ENCODE measurements at regions not wholly inside any gene's neighbourhood (a gene's known extent, or its start where the extent isn't known, plus 50 kb on each side); places are given as distances from the start of the nearest gene placed in this dataset.

DNA sequence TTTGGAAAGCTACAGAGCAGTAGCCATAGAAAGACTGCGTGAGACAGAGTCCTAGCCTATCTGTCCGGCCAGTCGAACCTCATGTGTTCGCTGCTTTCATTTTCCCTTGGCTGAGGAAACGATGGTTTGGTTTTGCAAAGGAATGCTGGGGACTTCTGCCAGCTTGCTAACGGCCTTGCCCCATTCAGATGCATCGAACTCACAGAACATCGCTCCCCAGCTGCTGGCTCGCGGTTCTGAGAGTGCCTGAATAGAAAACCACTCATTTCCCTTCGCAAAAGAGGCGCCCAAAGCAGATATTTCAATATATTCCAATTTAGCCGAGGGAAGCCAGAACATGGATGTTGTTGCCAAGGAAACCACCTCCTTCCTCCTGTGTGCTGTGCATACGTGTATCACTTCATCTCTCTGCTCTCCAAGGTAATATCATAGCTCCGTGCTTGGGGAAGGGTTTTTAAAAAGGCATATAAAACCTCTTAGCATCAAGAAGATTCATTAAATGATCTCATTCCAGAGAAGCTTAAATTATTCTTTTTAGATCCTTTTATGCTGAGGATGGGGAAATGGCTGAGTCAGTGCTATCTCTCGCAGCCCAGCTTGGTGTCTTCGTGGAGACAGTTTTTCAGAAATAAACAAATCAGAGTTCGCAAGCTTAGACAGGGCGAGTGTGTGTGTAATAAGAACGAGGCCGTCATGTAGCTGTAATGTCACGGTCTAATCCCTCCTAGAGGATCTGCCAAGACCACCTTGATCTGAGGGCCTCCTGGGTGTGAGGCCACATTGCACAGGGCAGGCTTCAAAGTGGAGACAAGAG lies 215.2 kb downstream of the RPS24 start:
- DNase-seq (ENCODE audit: low read depth), result no peak

DNA sequence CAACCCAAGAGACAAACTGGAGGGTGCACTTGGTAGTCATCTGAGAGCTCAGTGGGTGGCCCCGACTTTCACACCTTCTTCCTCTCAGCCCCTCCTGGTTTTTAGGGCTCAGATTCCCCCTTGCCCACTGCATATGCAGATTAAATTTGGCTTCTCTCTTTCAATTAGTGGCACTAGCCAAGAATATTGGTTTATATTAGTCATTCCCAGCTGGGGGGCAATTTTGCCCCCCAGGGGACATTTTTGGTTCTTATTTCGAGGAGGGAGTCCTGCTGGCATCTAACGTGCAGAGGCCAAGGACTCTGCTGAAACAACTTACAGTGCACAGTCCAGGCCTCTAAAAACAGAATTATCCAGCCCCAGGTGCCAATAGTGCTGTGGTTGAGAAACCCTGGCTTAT lies 216.0 kb downstream of the RPS24 start:
- DNase-seq (ENCODE audit: low read depth), result no peak

DNA sequence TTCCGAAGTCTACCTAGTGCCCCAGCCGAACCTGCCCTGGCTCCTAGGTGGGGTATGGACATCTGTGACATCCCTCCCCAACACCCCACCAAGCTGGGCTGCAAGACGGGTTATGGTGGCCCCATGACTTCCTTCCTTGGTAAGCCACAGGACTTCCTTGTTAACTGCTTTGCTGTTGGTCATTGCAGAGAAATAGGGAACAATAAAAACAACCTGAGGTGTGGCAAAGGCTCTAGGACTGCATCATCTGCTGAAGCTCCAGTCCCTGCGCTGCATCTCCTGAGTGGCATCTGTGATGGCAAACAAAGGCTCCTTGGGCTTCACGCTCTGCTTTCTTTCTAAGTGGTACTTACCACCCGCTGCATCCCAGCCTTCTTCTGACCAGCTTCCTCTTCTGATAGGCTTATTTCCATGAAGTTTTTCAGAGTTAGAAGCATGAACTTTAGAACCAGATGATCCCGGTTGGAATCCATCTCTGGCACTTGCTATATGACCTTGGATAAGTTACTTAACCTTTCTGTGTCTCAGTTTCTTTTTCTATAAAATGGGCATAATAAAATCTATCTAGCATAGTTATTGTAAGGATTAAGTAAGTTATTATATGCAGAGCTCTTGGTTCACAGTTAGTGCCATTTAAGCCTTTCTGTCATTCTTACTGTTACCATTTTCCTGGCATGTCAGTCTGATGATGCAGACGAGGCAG lies 216.8 kb downstream of the RPS24 start:
- DNase-seq (ENCODE audit: low read depth), result no peak

DNA sequence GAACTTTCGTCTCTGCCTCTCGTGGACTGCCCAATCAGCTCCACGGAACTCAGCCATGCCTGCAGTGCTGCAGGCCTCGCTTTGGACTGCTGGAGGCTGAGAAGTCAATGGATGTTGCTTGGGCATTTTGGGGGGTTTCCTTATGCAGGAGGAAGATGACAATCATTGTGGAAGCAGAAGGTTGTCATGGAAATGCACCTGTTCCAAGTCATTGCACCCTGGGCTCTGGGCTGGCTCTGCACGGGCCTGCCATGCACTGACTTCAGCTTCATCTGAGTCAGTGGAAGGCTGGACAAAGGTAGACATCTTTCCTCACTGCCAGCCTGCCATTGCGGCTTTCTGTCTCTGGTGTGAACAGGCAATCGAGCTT lies 217.3 kb downstream of the RPS24 start:
- DNase-seq (ENCODE audit: low read depth), result no peak

DNA sequence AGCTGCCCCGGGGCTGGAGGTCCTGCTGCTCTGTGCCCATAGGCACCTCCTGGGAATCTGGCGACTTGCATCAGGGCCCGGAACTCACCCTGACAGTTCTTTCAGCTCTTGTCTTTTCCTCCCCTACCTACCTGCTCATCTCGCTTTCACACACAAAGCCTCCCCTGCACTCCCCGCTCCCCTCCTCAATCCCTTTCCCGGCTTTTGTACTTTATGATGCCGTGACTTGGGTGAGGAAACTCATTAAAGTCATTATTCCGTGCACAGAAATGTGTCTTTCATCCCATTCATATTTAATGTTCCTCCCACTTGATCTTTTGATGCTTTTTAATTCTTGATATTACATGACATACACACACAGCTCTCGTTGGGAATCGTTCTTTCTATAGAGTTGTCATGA lies 218.6 kb downstream of the RPS24 start:
- no peak for DNase-seq (ENCODE audit: low read depth)

DNA sequence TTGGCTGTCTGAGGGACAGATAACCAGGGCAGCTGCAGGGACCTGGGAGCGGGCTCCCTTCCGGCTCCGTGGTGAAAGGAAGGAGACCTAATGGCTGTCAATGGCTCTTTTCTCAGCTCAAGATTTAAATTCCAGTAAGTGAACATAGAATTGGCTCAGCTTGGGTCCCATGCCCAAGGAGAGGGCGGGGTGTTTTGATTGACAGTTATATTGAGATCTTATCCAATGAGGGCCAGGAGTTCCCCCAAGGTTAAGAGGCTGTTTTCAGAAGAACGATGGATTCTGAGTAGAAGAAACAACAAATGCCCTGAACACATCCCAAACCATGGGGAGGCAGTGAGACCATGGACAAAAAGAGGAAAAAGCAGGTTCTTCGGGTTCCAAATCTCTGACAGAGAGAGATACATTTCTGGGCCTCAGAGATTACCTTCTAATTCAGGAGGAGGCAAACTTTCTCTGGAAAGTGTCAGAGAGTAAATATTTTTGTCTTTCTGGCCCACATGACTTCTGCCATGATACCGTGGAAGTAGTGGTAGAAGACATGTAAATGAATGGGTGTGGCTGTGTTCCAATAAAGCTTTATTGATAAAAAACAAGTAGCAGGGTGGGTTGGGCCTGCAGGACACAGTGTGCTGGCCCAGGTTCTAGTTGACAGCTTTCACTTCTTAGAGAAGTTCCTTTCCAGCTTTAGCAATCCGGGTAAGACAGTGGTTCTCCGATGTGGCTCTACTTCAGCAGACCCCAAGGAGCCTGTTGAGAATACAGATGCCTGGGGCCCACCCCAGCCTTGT lies 219.6 kb downstream of the RPS24 start:
- no peak for DNase-seq (ENCODE audit: low read depth)

DNA sequence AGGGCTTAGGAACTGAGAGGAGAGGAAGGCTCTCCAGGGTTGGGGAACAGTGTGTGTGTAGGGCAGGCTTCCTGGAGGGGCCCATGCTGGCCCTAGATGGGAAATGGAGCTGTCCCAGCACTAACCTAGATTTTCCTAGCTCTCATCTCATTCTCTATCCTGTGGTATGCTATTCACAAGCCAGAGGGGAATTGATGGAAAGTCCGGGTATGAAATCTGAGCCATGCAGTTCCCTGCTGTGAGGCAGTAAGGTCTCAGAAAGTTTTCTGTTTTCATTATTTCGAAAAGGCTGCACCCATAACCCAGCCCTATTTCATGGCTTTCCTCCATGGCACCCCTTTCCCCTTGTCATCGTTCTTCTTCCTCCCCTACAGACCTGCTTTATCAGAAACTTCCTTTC lies 220.3 kb downstream of the RPS24 start:
- no peak for DNase-seq (ENCODE audit: low read depth)

DNA sequence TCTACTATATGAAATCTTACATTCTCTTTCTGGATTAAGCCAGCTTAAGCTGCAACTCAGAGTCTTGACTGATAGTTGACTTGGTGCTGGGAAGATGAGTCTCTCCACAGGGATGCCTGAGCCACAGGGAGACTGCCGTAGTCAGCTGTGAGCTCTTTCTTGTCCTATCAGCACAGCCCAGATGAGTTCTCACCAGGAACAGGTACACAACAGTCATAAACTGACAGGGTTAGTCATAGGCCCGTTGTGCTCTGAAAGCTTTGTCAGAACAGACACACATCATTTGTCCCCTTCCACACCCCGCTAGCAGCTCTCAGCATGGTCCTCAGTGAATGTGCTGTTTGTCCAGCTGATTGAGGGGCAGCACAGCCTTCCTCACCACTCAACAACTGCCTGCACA lies 221.6 kb downstream of the RPS24 start:
- DNase-seq (ENCODE audit: low read depth), result no peak

DNA sequence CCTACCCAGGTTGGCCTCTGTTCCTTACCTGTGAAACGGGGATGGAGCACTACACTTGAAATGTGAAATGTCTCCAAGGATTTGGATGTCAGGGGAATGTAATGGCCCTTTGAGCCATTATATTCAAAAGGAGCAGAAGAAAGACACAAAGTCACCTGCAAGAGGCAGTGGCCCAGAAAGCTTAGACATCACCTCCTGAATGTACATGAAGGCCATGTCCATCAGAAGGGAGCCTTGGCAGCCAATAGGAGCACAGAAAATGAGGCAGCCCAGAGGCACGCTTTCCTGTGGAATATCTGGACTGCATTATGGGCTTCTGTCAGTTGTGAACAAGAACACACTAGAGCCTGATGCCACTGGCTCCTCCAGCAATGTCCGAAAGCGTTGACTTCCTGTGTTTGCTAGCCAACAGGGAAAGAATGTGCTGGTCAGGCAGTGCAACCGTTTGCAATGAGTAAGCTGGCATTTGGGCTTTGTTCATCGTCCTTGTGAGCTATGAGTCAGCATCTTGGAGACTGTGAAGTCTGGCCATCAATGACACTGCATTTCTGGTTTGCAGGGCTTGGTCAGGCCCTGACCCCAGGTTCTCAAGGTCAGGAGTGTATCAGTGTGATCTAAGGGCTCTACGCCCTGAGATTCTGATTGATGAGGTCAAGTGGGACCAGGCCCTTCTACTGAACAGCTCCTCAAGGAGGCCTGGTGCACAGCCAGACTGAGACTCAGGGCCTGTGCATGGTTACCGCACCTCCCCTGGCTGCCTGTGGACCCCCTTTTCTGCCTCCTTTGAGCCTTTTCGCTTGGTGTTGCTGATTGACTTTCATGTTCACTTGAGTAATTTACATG lies 222.4 kb downstream of the RPS24 start:
- DNase-seq (ENCODE audit: low read depth), result no peak

DNA sequence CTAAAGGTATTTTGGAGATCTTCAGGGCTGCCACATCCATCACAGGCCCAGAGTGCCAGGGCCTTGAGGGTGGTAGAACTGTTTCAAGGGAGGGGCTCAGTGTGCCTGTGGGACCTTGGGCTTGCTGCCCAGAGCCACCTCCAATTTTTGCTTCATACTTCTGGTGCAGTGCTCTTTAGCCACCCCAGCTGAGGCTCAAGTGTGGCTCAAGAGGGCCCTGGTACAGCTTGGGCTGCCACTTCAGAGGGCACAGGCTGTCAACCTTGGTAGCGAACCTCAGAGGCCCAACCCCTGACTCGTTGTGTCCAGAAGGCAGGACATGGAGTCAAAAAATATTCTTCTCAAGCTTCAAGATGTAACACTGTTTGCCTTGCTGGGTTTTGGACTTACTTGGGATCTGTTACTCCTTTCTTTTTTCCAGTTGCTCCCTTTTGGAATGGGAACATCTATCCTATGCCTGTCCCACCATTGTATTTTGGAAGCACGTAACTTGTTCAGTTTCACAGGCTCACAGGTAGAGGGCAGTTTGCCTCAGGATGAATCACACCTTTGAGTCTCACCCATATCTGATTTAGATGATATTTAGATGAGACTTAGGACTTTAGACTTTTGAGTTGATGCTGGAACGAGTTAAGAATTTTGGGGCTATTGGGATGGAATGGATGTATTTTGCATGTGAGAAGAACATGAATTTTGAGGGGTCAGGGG lies 224.8 kb downstream of the RPS24 start:
- DNase-seq (ENCODE audit: low read depth), result no peak

DNA sequence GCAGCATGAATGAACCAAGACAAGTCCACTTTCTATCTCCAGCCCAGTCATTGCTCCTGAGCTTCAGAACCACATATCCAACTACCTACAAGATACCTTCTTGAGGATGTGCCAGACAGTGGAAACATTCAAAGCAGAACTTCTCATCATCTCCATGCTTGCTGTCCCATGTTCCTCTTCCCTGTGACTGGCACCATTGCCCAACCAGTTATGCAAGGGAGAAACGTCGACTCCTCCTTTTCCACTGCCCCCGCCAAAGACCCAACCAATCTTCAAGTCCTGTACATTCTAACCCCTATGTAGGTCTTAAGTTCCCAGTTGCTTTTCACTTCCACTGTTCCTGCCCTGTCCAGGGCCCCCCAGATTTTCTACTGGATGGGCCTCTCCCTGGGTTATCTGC lies 225.7 kb downstream of the RPS24 start:
- DNase-seq (ENCODE audit: low read depth), result no peak

DNA sequence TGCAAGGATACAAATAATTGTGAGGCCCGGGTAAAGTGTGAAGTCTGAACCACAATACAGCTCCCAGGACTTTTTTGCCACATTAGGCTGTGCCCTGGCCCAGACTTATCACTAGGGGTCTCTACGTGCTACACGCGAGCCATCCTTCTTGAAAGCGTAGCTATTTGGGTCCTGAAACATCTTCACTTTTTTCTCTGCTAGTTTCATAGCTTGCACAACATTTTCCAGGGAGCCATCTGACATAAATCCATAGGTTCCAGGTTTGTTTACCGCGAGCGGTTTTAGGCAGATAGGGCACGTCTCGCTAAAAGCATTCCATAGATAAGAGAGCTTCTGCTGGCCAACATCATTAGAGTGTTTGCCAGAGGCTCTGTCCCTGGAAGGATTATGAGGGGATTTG lies 226.5 kb downstream of the RPS24 start:
- DNase-seq (ENCODE audit: low read depth), result no peak

DNA sequence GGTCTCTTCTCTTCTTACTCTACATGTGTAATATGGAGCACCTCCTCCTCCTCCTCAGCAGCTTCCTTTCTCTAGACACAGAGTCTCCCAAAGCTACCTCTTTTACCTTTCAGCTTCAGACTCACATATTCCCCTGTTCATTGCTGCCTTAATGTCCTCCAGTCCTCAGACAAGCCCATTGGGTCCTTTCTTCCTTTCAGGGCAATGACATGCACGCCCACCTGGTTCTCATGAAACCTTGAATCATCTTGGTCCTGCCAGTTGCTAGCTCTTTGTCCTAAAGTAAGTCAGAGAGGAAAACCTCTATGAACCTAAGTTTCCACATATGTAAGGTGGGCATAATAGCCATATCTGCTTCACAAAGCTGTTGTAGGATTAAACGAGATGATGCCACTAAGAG lies 227.0 kb downstream of the RPS24 start:
- no peak for DNase-seq (ENCODE audit: low read depth)

DNA sequence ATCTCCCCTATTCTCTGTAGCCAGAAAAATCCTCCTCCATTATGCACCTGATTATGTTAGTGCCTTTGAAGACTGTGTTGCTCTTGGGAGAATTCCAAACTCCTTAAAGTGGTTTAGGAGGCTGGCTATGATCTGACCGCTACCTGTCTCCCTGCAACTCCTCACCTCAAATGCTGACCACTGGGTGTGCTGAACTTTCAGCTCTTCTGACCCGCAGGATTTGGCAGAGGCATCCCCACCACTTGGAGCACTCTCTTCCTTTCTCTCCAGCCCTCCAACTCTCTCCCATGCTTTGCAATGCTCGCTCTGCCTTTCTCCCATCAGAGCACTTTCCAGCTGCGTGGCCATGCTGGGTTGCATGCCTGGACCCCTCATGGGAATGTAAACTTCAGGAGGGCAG lies 227.6 kb downstream of the RPS24 start:
- no peak for DNase-seq (ENCODE audit: low read depth)

DNA sequence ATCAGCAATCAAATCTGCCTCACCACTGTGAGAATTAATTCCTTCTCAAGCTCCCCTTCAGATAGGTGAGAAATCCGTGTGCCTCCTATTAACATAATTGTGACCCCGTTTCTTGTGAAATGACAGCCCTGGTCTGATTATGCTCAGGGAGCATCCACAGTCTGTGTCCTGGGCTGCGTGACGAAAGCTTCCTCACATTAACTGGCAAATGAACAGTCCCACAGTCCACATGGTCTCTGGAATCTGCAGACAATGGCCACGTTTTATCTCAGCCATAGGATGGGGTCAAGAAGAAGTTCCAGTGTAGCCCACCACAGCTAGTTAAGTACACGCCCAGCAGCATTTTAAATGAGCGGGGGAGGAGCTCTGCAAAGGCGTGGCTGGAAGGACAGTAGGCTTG lies 229.2 kb downstream of the RPS24 start:
- no peak for DNase-seq (ENCODE audit: low read depth)

DNA sequence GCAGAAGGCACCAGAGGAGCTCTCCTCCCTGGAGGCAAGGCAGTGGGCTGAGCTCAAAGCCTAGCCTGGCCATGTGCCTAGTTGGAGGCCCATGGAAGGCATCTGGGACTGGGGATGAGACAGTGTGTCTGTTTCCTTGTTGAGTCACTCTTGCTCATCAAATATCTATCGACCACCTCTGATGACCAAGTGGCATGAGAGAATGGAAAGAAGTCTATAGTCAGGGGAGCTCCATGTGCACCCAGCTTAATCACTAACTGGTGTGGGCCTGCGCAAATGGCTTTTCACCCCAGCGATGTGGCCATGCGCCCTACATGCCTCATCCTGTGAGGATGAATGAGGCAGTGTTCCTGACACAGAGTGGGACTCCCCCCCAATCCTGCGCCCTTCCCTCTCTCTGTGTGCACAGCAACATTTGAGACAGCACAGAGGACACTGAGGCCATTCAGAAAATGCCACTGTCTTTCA lies 229.9 kb downstream of the RPS24 start:
- DNase-seq (ENCODE audit: low read depth), result no peak

DNA sequence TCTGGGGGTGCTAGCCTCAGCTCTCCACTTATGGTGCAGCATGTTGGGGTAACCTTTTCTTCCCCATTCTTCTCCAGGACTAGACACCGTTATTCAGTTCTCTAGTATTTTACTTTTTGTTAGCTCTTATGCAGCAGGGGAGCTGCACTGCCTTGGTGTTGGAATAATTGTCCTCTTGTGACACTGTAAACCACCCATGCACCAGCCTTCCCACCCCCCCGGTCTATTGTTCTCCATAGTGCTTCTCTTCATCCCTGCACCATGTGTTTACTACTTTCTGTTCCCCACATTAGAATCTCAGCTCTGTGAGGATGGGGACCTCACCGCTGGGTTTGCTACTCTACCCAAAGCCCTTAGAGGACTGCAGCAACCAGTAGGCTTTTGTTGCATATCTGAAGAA lies 230.7 kb downstream of the RPS24 start:
- DNase-seq (ENCODE audit: low read depth), result no peak

DNA sequence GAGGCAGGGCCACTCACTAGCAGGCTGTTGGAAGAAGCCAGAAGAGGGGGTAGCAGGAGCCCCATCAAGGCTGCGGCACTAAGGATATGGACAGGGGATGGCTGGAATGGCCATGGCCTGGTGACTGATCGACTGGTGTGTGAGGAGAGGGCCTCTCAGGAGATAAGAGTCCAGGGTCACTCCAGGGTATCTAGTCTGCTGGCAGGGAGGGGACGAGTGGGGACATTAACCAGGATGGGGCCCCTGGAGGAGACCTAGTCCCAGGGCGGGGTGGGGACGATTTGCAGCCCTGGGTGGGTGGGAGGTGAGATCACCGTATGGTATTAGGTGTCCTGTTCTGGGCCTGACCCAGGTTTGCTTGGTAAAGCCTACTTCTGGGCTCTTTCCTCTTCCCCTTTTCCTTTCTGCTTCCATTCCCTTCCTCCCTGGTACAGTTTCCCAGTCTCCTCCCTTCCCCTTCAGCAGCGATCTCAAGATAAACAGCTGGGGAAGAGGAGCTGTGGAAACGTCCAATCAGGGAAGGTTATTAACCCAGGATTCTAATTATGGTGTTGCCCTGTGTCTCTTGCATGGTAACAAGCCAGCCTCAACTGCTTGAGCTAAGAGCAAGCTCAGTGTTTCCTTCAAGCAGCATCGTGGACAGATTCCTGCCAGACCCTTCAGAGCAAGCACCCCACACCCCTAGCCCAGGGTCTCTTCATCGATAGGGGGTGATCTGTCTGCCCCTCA lies 233.2 kb downstream of the RPS24 start:
- no peak for DNase-seq (ENCODE audit: low read depth)

DNA sequence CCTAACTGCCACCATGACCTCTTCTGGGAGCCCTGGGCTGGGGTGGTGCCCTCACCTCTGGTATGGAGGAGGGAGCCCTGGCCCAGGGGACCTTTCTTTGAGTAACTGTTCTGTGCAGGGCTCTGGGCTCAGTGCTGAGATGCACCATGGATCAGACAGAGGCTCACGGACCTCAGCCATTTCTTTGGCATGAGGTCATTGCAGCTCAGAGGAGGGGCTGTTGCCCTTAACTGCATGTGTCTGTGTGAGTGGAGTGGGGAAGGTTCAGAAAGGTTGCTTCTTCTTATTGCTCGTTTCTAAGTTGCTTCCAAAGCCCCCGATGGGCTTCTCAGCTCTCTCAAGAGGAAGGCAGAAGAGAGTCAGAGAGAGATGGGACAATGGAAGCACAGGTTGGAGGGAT lies 233.9 kb downstream of the RPS24 start:
- DNase-seq (ENCODE audit: low read depth), result no peak

DNA sequence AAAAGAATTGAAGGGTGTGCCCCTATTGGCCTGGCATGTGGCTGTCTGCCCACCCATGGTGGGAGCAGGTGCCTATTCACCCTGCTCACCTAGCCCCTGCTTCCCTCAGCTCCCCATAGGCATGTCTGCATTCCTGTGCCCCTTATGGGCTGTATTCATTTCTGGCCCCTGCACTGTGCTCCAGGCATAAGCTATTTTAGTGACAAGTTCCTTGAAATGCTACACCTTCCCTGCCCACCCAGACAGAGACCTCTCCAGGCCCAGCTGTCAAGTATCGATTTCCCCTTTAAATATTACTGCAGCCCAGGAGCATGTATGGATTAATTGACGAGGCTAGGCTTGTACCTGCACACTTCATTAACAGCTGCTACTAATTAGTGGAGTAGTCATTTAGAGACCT lies 235.4 kb downstream of the RPS24 start:
- DNase-seq (ENCODE audit: low read depth), result no peak

DNA sequence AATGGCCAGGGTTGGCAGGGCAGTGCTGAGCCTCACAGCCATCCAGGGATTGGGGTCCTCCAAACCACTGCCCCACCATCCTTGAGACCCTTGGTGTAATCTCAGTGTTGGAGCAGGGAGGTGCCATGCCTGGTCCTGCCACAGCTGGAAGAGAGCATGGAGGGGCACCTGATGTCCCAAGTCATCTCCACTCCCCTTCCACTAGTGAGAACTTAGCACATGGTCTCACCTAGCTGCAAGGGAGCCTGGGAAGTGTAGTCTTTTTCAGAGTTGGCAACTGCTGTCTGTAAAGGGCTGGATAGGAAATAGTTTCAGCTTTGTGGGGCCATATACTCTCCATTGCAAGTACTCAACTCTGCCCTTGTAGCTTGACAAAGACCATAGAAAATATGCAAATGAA lies 238.7 kb downstream of the RPS24 start:
- DNase-seq (ENCODE audit: low read depth), result no peak

All from stimulated activated CD4-positive, alpha-beta T cell treated with anti-CD3 and anti-CD28 coated beads, Interleukin-2, amount 100 ng/mL, for 4 hours (primary cell).